Glutamatergic neuron (in vitro differentiated cells): ENCODE measurements at regions not wholly inside any gene's neighbourhood (a gene's known extent, or its start where the extent isn't known, plus 50 kb on each side); places are given as distances from the start of the nearest gene placed in this dataset.
A peak's percentile ranks its signal among the peaks of the same experiment; 100 is the strongest.

ENCODE experiments used
- DNase-seq: peaks from one replicate; pipeline ENCODE4 v3.0.0; 2022
- H3K27ac Mint-ChIP-seq: one replicate; pipeline ENCODE4 v1.8.0; 2020; ENCODE audit warnings: mild to moderate bottlenecking, mixed read lengths, inconsistent platforms; ENCODE audit not compliant: unreplicated experiment
- H3K27me3 Mint-ChIP-seq: one replicate; pipeline ENCODE4 v1.8.0; 2020; ENCODE audit warnings: mild to moderate bottlenecking, moderate library complexity, mixed read lengths, inconsistent platforms; ENCODE audit not compliant: unreplicated experiment
- H3K36me3 Mint-ChIP-seq: one replicate; pipeline ENCODE4 v1.8.0; 2020; ENCODE audit warnings: mild to moderate bottlenecking, mixed read lengths, inconsistent platforms; ENCODE audit not compliant: unreplicated experiment
- H3K4me1 Mint-ChIP-seq: one replicate; pipeline ENCODE4 v1.8.0; 2020; ENCODE audit warnings: mild to moderate bottlenecking, low read depth, mixed read lengths, inconsistent platforms; ENCODE audit not compliant: unreplicated experiment
- H3K4me3 Mint-ChIP-seq: one replicate; pipeline ENCODE4 v1.8.0; 2020; ENCODE audit warnings: mild to moderate bottlenecking, mixed read lengths, inconsistent platforms; ENCODE audit not compliant: unreplicated experiment
- H3K9me3 Mint-ChIP-seq: one replicate; pipeline ENCODE4 v1.8.0; 2020; ENCODE audit warnings: mild to moderate bottlenecking, moderate library complexity, mixed read lengths, inconsistent platforms; ENCODE audit not compliant: unreplicated experiment
- CTCF ChIP-seq: fragments of 200-600 bp; sonication (generic); IDR thresholded peaks from one replicate; pipeline ENCODE4 v1.5.0; 2021; ENCODE audit not compliant: partially characterized antibody, unreplicated experiment

GRCh38 chr13:85362980-85363379, 436.2 kb downstream of the SLITRK6 start:
- no peaks in the 10 kb centered on the region for H3K27me3 Mint-ChIP-seq
- no peaks in the 10 kb centered on the region for H3K9me3 Mint-ChIP-seq
- no peak for TF ChIP-seq CTCF
- H3K27ac Mint-ChIP-seq, result no peak overlapping the region
- H3K4me1 Mint-ChIP-seq, result no peaks in the 10 kb centered on the region
- no peak overlapping the region for H3K4me3 Mint-ChIP-seq
- no peaks in the 10 kb centered on the region for H3K36me3 Mint-ChIP-seq
- no peak for DNase-seq

- no peaks in the 10 kb centered on the region for H3K4me1 Mint-ChIP-seq
- no peaks in the 10 kb centered on the region for H3K9me3 Mint-ChIP-seq
- H3K4me3 Mint-ChIP-seq, result no peak overlapping the region
- no peaks in the 10 kb centered on the region for H3K36me3 Mint-ChIP-seq
- TF ChIP-seq CTCF, result no peak
- no peak for DNase-seq
- no peaks in the 10 kb centered on the region for H3K27me3 Mint-ChIP-seq
- no peak overlapping the region for H3K27ac Mint-ChIP-seq
Observed at GRCh38 chr13:85347251-85347650, 452.0 kb downstream of the SLITRK6 start.

- Mint-ChIP-seq H3K4me1 (peaks cover 10% of the 10 kb centered on the region), H3K4me3 (no peak overlapping the region), H3K36me3 (no peaks in the 10 kb centered on the region), H3K27ac (peak overlapping the region; percentile 17), H3K27me3 (no peaks in the 10 kb centered on the region), H3K9me3 (no peaks in the 10 kb centered on the region)
- TF ChIP-seq CTCF, result no peak
- no peak for DNase-seq
Observed at GRCh38 chr13:85334187-85334586, 465.0 kb downstream of the SLITRK6 start.

GRCh38 chr13:85333506-85334020, 465.7 kb downstream of the SLITRK6 start:
- Mint-ChIP-seq H3K9me3 (no peaks in the 10 kb centered on the region), H3K4me1 (peaks cover 10% of the 10 kb centered on the region), H3K27ac (no peak overlapping the region), H3K27me3 (no peaks in the 10 kb centered on the region), H3K4me3 (no peak overlapping the region), H3K36me3 (no peaks in the 10 kb centered on the region)
- no peak for DNase-seq
- no peak for TF ChIP-seq CTCF

- Mint-ChIP-seq H3K27ac (no peak overlapping the region), H3K4me3 (no peak overlapping the region), H3K4me1 (peaks cover 10% of the 10 kb centered on the region), H3K9me3 (no peaks in the 10 kb centered on the region), H3K27me3 (no peaks in the 10 kb centered on the region), H3K36me3 (no peaks in the 10 kb centered on the region)
- no peak for TF ChIP-seq CTCF
- no peak for DNase-seq
Observed at GRCh38 chr13:85332615-85333014, 466.6 kb downstream of the SLITRK6 start.
